ENCODE measurements at regions not wholly inside any gene's neighbourhood (a gene's known extent, or its start where the extent isn't known, plus 50 kb on each side); places are given as distances from the start of the nearest gene placed in this dataset.

- H3K9me3 Mint-ChIP-seq, result peaks cover 13% of the 10 kb centered on the region
- H3K4me1 Mint-ChIP-seq, result peaks cover 21% of the 10 kb centered on the region
Measured at GRCh38 chr16:86378128-86378527, 132.2 kb upstream of the FOXF1 start.

GRCh38 chr16:86378831-86379504, 131.4 kb upstream of the FOXF1 start:
- Mint-ChIP-seq H3K4me3 (no peak overlapping the region), H3K36me3 (no peaks in the 10 kb centered on the region), H3K27ac (no peak overlapping the region), H3K27me3 (ENCODE audit: low read depth) (peaks cover 22% of the 10 kb centered on the region), H3K9me3 (peaks cover 13% of the 10 kb centered on the region), H3K4me1 (peaks cover 24% of the 10 kb centered on the region)
- DNase-seq (ENCODE audit: low spot score in 2 of 2, unreplicated experiment in 2 of 2), result no peak
- no peak for TF ChIP-seq CTCF (IDR thresholded peaks at IDR 0.05; ENCODE audit: unreplicated experiment)

More at GRCh38 chr16:86378128-86378527, 132.2 kb upstream of the FOXF1 start:
- peaks cover 22% of the 10 kb centered on the region for H3K27me3 Mint-ChIP-seq (ENCODE audit: low read depth)
- no peak for TF ChIP-seq CTCF (IDR thresholded peaks at IDR 0.05; ENCODE audit: unreplicated experiment)
- H3K27ac Mint-ChIP-seq, result no peak overlapping the region
- DNase-seq (ENCODE audit: low spot score in 2 of 2, unreplicated experiment in 2 of 2), result no peak
- no peak overlapping the region for H3K4me3 Mint-ChIP-seq
- no peaks in the 10 kb centered on the region for H3K36me3 Mint-ChIP-seq

- TF ChIP-seq CTCF (IDR thresholded peaks at IDR 0.05; ENCODE audit: unreplicated experiment), result no peak
- no peak overlapping the region for H3K4me3 Mint-ChIP-seq
- peaks cover 8% of the 10 kb centered on the region for H3K9me3 Mint-ChIP-seq
- H3K36me3 Mint-ChIP-seq, result no peaks in the 10 kb centered on the region
- H3K4me1 Mint-ChIP-seq, result peaks cover 26% of the 10 kb centered on the region
- H3K27ac Mint-ChIP-seq, result no peak overlapping the region
- peaks cover 22% of the 10 kb centered on the region for H3K27me3 Mint-ChIP-seq (ENCODE audit: low read depth)
- DNase-seq (ENCODE audit: low spot score in 2 of 2, unreplicated experiment in 2 of 2), result no peak
Measured at GRCh38 chr16:86379505-86379846, 130.9 kb upstream of the FOXF1 start.

GRCh38 chr16:86380030-86380429, 130.3 kb upstream of the FOXF1 start:
- Mint-ChIP-seq H3K27me3 (ENCODE audit: low read depth) (peaks cover 20% of the 10 kb centered on the region), H3K4me1 (peaks cover 26% of the 10 kb centered on the region), H3K27ac (no peak overlapping the region), H3K4me3 (no peak overlapping the region), H3K36me3 (no peaks in the 10 kb centered on the region), H3K9me3 (peaks cover 3% of the 10 kb centered on the region)
- DNase-seq (ENCODE audit: low spot score in 2 of 2, unreplicated experiment in 2 of 2), result no peak
- TF ChIP-seq CTCF (IDR thresholded peaks at IDR 0.05; ENCODE audit: unreplicated experiment), result no peak

- H3K36me3 Mint-ChIP-seq, result no peaks in the 10 kb centered on the region
Measured at GRCh38 chr16:86381491-86381890, 128.8 kb upstream of the FOXF1 start.

More at GRCh38 chr16:86381491-86381890, 128.8 kb upstream of the FOXF1 start:
- TF ChIP-seq CTCF (IDR thresholded peaks at IDR 0.05; ENCODE audit: unreplicated experiment), result no peak
- H3K9me3 Mint-ChIP-seq, result peaks cover 3% of the 10 kb centered on the region
- peaks cover 21% of the 10 kb centered on the region for H3K4me1 Mint-ChIP-seq
- no peak overlapping the region for H3K4me3 Mint-ChIP-seq
- DNase-seq (ENCODE audit: low spot score in 2 of 2, unreplicated experiment in 2 of 2), result no peak
- no peak overlapping the region for H3K27ac Mint-ChIP-seq
- H3K27me3 Mint-ChIP-seq (ENCODE audit: low read depth), result peaks cover 10% of the 10 kb centered on the region

Measured in mesothelial cell of epicardium (in vitro differentiated cells).